Esophagus muscularis mucosa (tissue), 3 donors: ENCODE measurements at regions not wholly inside any gene's neighbourhood (a gene's known extent, or its start where the extent isn't known, plus 50 kb on each side); places are given as distances from the start of the nearest gene placed in this dataset.

Experiments used
- CTCF ChIP-seq, 3 experiments: fragments of 200-600 bp in 2 of 3; fragments of 450-650 bp in 1 of 3; sonication (generic) in 2 of 3; IDR thresholded peaks; one replicate each; pipeline ENCODE4 v1.5.1; 2017 to 2019; ENCODE audit warnings: antibody characterized with exemption in 3 of 3, mild to moderate bottlenecking in 2 of 3, moderate library complexity in 1 of 3
- EP300 ChIP-seq: sonication (generic); formaldehyde crosslinking; IDR thresholded peaks from one replicate; pipeline ENCODE4 v1.6.1; 2017; ENCODE audit warnings: antibody characterized with exemption

- TF ChIP-seq CTCF (IDR thresholded peaks at IDR 0.05) (no peak), EP300 (no peak)
These were observed 279.1 kb downstream of the MSX2 start for GRCh38 chr5:175003531-175003930.
